ENCODE measurements at regions not wholly inside any gene's neighbourhood (a gene's known extent, or its start where the extent isn't known, plus 50 kb on each side); places are given as distances from the start of the nearest gene placed in this dataset.

DNA sequence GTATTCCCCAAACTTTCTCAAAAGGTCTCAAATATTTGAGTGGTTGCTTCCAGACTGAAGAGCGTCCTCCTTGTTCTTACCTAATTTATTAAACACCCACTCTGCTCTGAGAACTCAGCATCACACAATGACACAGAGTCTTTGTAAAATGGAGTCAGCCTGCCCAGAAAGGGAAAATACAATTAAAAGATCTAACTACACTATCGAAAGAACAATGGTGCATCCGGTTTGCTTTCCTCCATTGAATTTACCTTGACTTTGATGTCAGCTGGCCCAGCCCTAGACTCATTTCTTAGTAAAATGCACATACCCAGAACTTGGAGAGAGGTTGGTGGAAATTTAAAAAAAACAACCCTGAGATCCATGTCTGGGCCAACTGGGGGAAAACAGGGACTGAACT is 120.7 kb upstream of the SERP2 start:
- TF ChIP-seq POLR2A (IDR thresholded peaks at IDR 0.05) = no peak
- TF ChIP-seq CTCF (IDR thresholded peaks at IDR 0.05) = no peak
- no peak for TF ChIP-seq EP300 (IDR thresholded peaks at IDR 0.05)

Measured in tibial nerve (tissue), 4 donors.